Activated naive CD4-positive, alpha-beta T cell treated with anti-CD3 and anti-CD28 coated beads for 36 hours (primary cell): ENCODE measurements at regions not wholly inside any gene's neighbourhood (a gene's known extent, or its start where the extent isn't known, plus 50 kb on each side); places are given as distances from the start of the nearest gene placed in this dataset.

Source experiments
- CTCF ChIA-PET: fragments of 350-600 bp; sonication (Branson Sonifier 250); formaldehyde crosslinking; loops from one replicate; lab custom pipeline; 2021; ENCODE audit warnings: antibody characterized with exemption; lab: Charles Lee
- DNase-seq: peaks from one replicate; pipeline ENCODE4 v3.0.0-alpha.2; 2020
- H3K27ac Mint-ChIP-seq: one replicate; pipeline ENCODE4 v1.8.0; 2021; ENCODE audit warnings: mild to moderate bottlenecking, mixed read lengths
- H3K27me3 Mint-ChIP-seq: one replicate; pipeline ENCODE4 v1.8.0; 2021; ENCODE audit warnings: low read depth, mixed read lengths
- H3K36me3 Mint-ChIP-seq: one replicate; pipeline ENCODE4 v1.8.0; 2021; ENCODE audit warnings: low read depth, mixed read lengths
- H3K4me1 Mint-ChIP-seq: one replicate; pipeline ENCODE4 v1.8.0; 2021; ENCODE audit warnings: low read depth, mixed read lengths
- H3K4me3 Mint-ChIP-seq: one replicate; pipeline ENCODE4 v1.8.0; 2021; ENCODE audit warnings: mild to moderate bottlenecking, moderate library complexity, mixed read lengths
- H3K9me3 Mint-ChIP-seq: one replicate; pipeline ENCODE4 v1.8.0; 2021; ENCODE audit warnings: mixed read lengths
- intact Hi-C: fragments of 100-400 bp; cut with micrococcal nuclease; formaldehyde crosslinking; loops from one replicate; pipeline ENCODE4 v1.15.1; 2023

GRCh38 chr15:98177966-98178592, 217.6 kb downstream of the ARRDC4 start:
- CTCF ChIA-PET = interaction anchor here (0.9 to 2.8 kb wide), 13 partner anchors 8 to 880 kb away, joined by 3 to 21 read pairs (median 5); no protein-coding TSS in a partner anchor
- no peaks in the 10 kb centered on the region for H3K9me3 Mint-ChIP-seq
- no peak overlapping the region for H3K4me3 Mint-ChIP-seq
- DNase-seq = peak; percentile 49
- no peaks in the 10 kb centered on the region for H3K36me3 Mint-ChIP-seq
- H3K4me1 Mint-ChIP-seq = peaks cover 8% of the 10 kb centered on the region
- H3K27me3 Mint-ChIP-seq = peaks cover 24% of the 10 kb centered on the region
- intact Hi-C loops = loop anchor here (1.0 to 5.0 kb wide), 3 partner anchors 96 to 274 kb away; no protein-coding TSS in a partner anchor
- no peak overlapping the region for H3K27ac Mint-ChIP-seq

- no peaks in the 10 kb centered on the region for H3K9me3 Mint-ChIP-seq
- intact Hi-C loops = loop anchor here (1.0 to 5.0 kb wide), 3 partner anchors 97 to 275 kb away; no protein-coding TSS in a partner anchor
- H3K27ac Mint-ChIP-seq = no peak overlapping the region
- peaks cover 24% of the 10 kb centered on the region for H3K27me3 Mint-ChIP-seq
- no peaks in the 10 kb centered on the region for H3K36me3 Mint-ChIP-seq
- DNase-seq = peak; percentile 6
- CTCF ChIA-PET = interaction anchor here (0.9 to 2.8 kb wide), 8 partner anchors 8 to 879 kb away, joined by 3 to 21 read pairs (median 6); no protein-coding TSS in a partner anchor
- H3K4me3 Mint-ChIP-seq = no peak overlapping the region
- peaks cover 8% of the 10 kb centered on the region for H3K4me1 Mint-ChIP-seq
Measured at GRCh38 chr15:98178861-98179260, 218.4 kb downstream of the ARRDC4 start.

GRCh38 chr15:98187549-98187948, 227.0 kb downstream of the ARRDC4 start:
- H3K4me3 Mint-ChIP-seq = no peak overlapping the region
- no peak for DNase-seq
- no peak overlapping the region for H3K27ac Mint-ChIP-seq
- intact Hi-C loops = no loop called here
- no peaks in the 10 kb centered on the region for H3K36me3 Mint-ChIP-seq
- peaks cover 8% of the 10 kb centered on the region for H3K27me3 Mint-ChIP-seq
- CTCF ChIA-PET = no interaction called here
- H3K9me3 Mint-ChIP-seq = no peaks in the 10 kb centered on the region
- H3K4me1 Mint-ChIP-seq = no peaks in the 10 kb centered on the region

- Mint-ChIP-seq H3K9me3 (no peaks in the 10 kb centered on the region), H3K4me3 (no peak overlapping the region), H3K27ac (no peak overlapping the region)
Measured at GRCh38 chr15:98190914-98191313, 230.4 kb downstream of the ARRDC4 start.

GRCh38 chr15:98195796-98196195, 235.3 kb downstream of the ARRDC4 start:
- CTCF ChIA-PET = no interaction called here
- no peak overlapping the region for H3K27ac Mint-ChIP-seq

More at GRCh38 chr15:98190914-98191313, 230.4 kb downstream of the ARRDC4 start:
- DNase-seq = no peak
- peaks cover 5% of the 10 kb centered on the region for H3K27me3 Mint-ChIP-seq
- intact Hi-C loops = no loop called here
- no peaks in the 10 kb centered on the region for H3K4me1 Mint-ChIP-seq
- no peaks in the 10 kb centered on the region for H3K36me3 Mint-ChIP-seq
- CTCF ChIA-PET = interaction anchor here (0.6 kb wide), 1 partner anchor 98 kb away, joined by 3 read pairs; no protein-coding TSS in a partner anchor

GRCh38 chr15:98196371-98196770, 235.9 kb downstream of the ARRDC4 start:
- H3K4me1 Mint-ChIP-seq = no peaks in the 10 kb centered on the region
- intact Hi-C loops = no loop called here
- no peak overlapping the region for H3K4me3 Mint-ChIP-seq
- DNase-seq = no peak
- no peaks in the 10 kb centered on the region for H3K9me3 Mint-ChIP-seq
- peaks cover 4% of the 10 kb centered on the region for H3K27me3 Mint-ChIP-seq
- H3K27ac Mint-ChIP-seq = no peak overlapping the region
- no peaks in the 10 kb centered on the region for H3K36me3 Mint-ChIP-seq
- CTCF ChIA-PET = no interaction called here

More at GRCh38 chr15:98195796-98196195, 235.3 kb downstream of the ARRDC4 start:
- H3K9me3 Mint-ChIP-seq = no peaks in the 10 kb centered on the region
- no peaks in the 10 kb centered on the region for H3K4me1 Mint-ChIP-seq
- DNase-seq = no peak
- H3K27me3 Mint-ChIP-seq = peaks cover 4% of the 10 kb centered on the region
- intact Hi-C loops = no loop called here
- no peak overlapping the region for H3K4me3 Mint-ChIP-seq
- no peaks in the 10 kb centered on the region for H3K36me3 Mint-ChIP-seq

- no peaks in the 10 kb centered on the region for H3K36me3 Mint-ChIP-seq
- no peak for DNase-seq
- H3K4me1 Mint-ChIP-seq = no peaks in the 10 kb centered on the region
- CTCF ChIA-PET = no interaction called here
- H3K27ac Mint-ChIP-seq = no peak overlapping the region
- intact Hi-C loops = no loop called here
- H3K9me3 Mint-ChIP-seq = no peaks in the 10 kb centered on the region
- no peak overlapping the region for H3K4me3 Mint-ChIP-seq
- H3K27me3 Mint-ChIP-seq = peaks cover 7% of the 10 kb centered on the region
Measured at GRCh38 chr15:98202256-98202655, 241.8 kb downstream of the ARRDC4 start.

DNA sequence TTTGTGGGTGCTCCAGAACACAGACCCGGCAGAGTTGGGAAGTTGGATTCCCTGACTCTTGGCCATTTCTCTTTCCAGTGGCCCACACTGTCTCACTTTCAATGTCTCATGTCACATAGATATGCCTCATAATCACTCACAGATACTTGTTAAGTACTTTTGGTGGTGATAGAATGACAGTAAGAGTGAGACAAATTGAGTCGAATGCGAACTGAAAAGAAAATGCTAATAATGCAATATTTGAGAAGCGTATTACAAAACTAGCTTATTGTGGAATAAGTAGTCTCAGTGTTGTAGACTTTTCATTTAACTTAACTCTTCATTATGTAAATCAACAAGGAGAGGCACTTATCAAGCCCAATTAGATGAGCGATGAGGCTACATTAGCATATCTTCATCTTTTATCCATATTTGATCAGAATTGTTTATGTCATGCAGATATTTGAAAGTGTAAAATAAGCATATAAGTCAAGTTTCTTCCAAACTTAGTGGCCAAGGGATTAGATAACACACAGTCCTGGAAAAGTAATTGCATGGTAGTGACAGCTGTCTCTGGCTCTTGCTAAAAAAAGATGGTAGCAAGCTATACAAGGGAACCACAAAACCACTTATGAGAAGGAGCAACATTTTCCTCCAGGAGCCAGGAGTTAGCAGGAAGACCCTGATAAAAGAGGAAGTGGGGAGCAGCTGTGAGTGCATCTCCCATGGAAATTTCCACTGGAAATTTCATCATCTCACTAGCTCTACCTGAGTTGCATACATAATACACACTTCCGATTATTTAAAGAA, 243.6 kb downstream of the ARRDC4 start:
- no peak overlapping the region for H3K27ac Mint-ChIP-seq

GRCh38 chr15:98207928-98208327, 247.4 kb downstream of the ARRDC4 start:
- no peaks in the 10 kb centered on the region for H3K36me3 Mint-ChIP-seq
- H3K27me3 Mint-ChIP-seq = peaks cover 11% of the 10 kb centered on the region
- intact Hi-C loops = no loop called here
- no peak for DNase-seq
- no peak overlapping the region for H3K4me3 Mint-ChIP-seq
- no peaks in the 10 kb centered on the region for H3K9me3 Mint-ChIP-seq
- no peaks in the 10 kb centered on the region for H3K4me1 Mint-ChIP-seq
- CTCF ChIA-PET = no interaction called here
- no peak overlapping the region for H3K27ac Mint-ChIP-seq

More for the DNA sequence above, 243.6 kb downstream of the ARRDC4 start:
- DNase-seq = no peak
- Mint-ChIP-seq H3K4me1 (no peaks in the 10 kb centered on the region), H3K4me3 (no peak overlapping the region), H3K27me3 (peaks cover 12% of the 10 kb centered on the region), H3K9me3 (no peaks in the 10 kb centered on the region), H3K36me3 (no peaks in the 10 kb centered on the region)
- CTCF ChIA-PET = interaction anchor here (0.7 kb wide), 1 partner anchor 564 kb away, joined by 4 read pairs; no protein-coding TSS in a partner anchor
- intact Hi-C loops = no loop called here

GRCh38 chr15:98213346-98213979, 253.0 kb downstream of the ARRDC4 start:
- Mint-ChIP-seq H3K36me3 (no peaks in the 10 kb centered on the region), H3K9me3 (no peaks in the 10 kb centered on the region), H3K4me1 (no peaks in the 10 kb centered on the region), H3K27me3 (no peaks in the 10 kb centered on the region), H3K4me3 (no peak overlapping the region), H3K27ac (no peak overlapping the region)
- intact Hi-C loops = no loop called here
- DNase-seq = no peak
- CTCF ChIA-PET = interaction anchor here (0.6 kb wide), 2 partner anchors 85 to 458 kb away, joined by 3 to 6 read pairs; no protein-coding TSS in a partner anchor

- DNase-seq = no peak
- Mint-ChIP-seq H3K4me3 (no peak overlapping the region), H3K4me1 (no peaks in the 10 kb centered on the region), H3K36me3 (no peaks in the 10 kb centered on the region), H3K27me3 (no peaks in the 10 kb centered on the region), H3K9me3 (no peaks in the 10 kb centered on the region), H3K27ac (no peak overlapping the region)
- intact Hi-C loops = no loop called here
- CTCF ChIA-PET = no interaction called here
Measured at GRCh38 chr15:98216166-98216565, 255.7 kb downstream of the ARRDC4 start.

- no peaks in the 10 kb centered on the region for H3K9me3 Mint-ChIP-seq
- no peak for DNase-seq
- H3K27me3 Mint-ChIP-seq = no peaks in the 10 kb centered on the region
- no peaks in the 10 kb centered on the region for H3K36me3 Mint-ChIP-seq
- H3K4me3 Mint-ChIP-seq = no peak overlapping the region
- no peak overlapping the region for H3K27ac Mint-ChIP-seq
- CTCF ChIA-PET = no interaction called here
- intact Hi-C loops = no loop called here
- H3K4me1 Mint-ChIP-seq = no peaks in the 10 kb centered on the region
Measured at GRCh38 chr15:98217356-98217755, 256.9 kb downstream of the ARRDC4 start.
